HG03103 (cell line): ENCODE measurements at regions not wholly inside any gene's neighbourhood (a gene's known extent, or its start where the extent isn't known, plus 50 kb on each side); places are given as distances from the start of the nearest gene placed in this dataset.

ENCODE experiments used
- ATAC-seq: cut with Tn5 transposase; IDR thresholded peaks from one replicate; pipeline ENCODE4 v1.9.1; 2021; ENCODE audit warnings: low read depth; ENCODE audit not compliant: unreplicated experiment

- no peak for ATAC-seq
These were observed 1045.0 kb downstream of the NTRK3 start for GRCh38 chr15:87211547-87211946.

- no peak for ATAC-seq
These were observed 1046.4 kb downstream of the NTRK3 start for GRCh38 chr15:87209891-87210689.

- ATAC-seq, result no peak
These were observed 1048.5 kb downstream of the NTRK3 start for GRCh38 chr15:87207990-87208580.

GRCh38 chr15:87207251-87207650, 1049.3 kb downstream of the NTRK3 start:
- ATAC-seq, result no peak

GRCh38 chr15:87201986-87202385, 1054.6 kb downstream of the NTRK3 start:
- no peak for ATAC-seq

- ATAC-seq, result no peak
These were observed 1056.4 kb downstream of the NTRK3 start for GRCh38 chr15:87200149-87200548.

- no peak for ATAC-seq
These were observed 1058.6 kb downstream of the NTRK3 start for GRCh38 chr15:87197981-87198380.

- no peak for ATAC-seq
These were observed 1060.0 kb downstream of the NTRK3 start for GRCh38 chr15:87196498-87196897.

GRCh38 chr15:87193481-87193880, 1063.1 kb downstream of the NTRK3 start:
- no peak for ATAC-seq

- no peak for ATAC-seq
These were observed 1088.0 kb downstream of the AGBL1 start for GRCh38 chr15:87167706-87168105.

GRCh38 chr15:87167055-87167454, 1087.4 kb downstream of the AGBL1 start:
- ATAC-seq, result no peak

GRCh38 chr15:87155771-87156170, 1076.1 kb downstream of the AGBL1 start:
- no peak for ATAC-seq

GRCh38 chr15:87154761-87155160, 1075.1 kb downstream of the AGBL1 start:
- ATAC-seq, result no peak

GRCh38 chr15:87151202-87151748, 1071.6 kb downstream of the AGBL1 start:
- no peak for ATAC-seq

GRCh38 chr15:87145696-87146095, 1066.0 kb downstream of the AGBL1 start:
- ATAC-seq, result no peak

GRCh38 chr15:87144775-87145174, 1065.1 kb downstream of the AGBL1 start:
- no peak for ATAC-seq

- ATAC-seq, result no peak
These were observed 1062.4 kb downstream of the AGBL1 start for GRCh38 chr15:87142096-87142495.

- no peak for ATAC-seq
These were observed 1055.4 kb downstream of the AGBL1 start for GRCh38 chr15:87135109-87135508.

- ATAC-seq, result no peak
These were observed 1054.0 kb downstream of the AGBL1 start for GRCh38 chr15:87133704-87134103.

GRCh38 chr15:87131067-87131466, 1051.4 kb downstream of the AGBL1 start:
- no peak for ATAC-seq

- no peak for ATAC-seq
These were observed 1050.2 kb downstream of the AGBL1 start for GRCh38 chr15:87129916-87130315.
